ENCODE measurements at regions not wholly inside any gene's neighbourhood (a gene's known extent, or its start where the extent isn't known, plus 50 kb on each side); places are given as distances from the start of the nearest gene placed in this dataset.

GRCh38 chr5:89016741-89017303, 133.8 kb upstream of the MEF2C start:
- no peak overlapping the region for H3K4me3 ChIP-seq (replicated peaks; ENCODE audit: low read depth, low read length)
- DNase-seq (ENCODE audit: low read depth) = no peak
- no peak for TF ChIP-seq CTCF (IDR thresholded peaks at IDR 0.05; ENCODE audit: low read length, missing control alignments)

DNA sequence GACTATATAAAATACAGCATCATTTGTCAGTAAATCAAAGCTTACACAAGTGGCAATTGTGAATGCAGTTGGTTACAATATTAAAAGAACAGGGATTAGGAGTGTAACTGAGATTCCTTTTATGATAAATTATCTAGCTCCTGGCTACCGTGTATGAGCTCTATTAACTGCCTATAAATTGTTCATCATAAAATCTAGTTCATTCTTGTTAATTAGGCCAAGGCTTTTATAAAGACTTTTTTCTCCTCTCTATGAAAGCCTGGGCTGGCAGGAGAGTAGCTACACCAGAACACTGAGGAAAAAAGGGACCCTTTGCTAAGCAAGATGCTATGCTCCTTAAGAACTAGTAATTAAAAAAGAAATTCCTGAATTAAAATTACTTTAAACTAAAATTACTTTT, 132.4 kb upstream of the MEF2C start:
- DNase-seq (ENCODE audit: low read depth) = no peak
- no peak for TF ChIP-seq CTCF (IDR thresholded peaks at IDR 0.05; ENCODE audit: low read length, missing control alignments)
- H3K4me3 ChIP-seq (replicated peaks; ENCODE audit: low read depth, low read length) = no peak overlapping the region

DNA sequence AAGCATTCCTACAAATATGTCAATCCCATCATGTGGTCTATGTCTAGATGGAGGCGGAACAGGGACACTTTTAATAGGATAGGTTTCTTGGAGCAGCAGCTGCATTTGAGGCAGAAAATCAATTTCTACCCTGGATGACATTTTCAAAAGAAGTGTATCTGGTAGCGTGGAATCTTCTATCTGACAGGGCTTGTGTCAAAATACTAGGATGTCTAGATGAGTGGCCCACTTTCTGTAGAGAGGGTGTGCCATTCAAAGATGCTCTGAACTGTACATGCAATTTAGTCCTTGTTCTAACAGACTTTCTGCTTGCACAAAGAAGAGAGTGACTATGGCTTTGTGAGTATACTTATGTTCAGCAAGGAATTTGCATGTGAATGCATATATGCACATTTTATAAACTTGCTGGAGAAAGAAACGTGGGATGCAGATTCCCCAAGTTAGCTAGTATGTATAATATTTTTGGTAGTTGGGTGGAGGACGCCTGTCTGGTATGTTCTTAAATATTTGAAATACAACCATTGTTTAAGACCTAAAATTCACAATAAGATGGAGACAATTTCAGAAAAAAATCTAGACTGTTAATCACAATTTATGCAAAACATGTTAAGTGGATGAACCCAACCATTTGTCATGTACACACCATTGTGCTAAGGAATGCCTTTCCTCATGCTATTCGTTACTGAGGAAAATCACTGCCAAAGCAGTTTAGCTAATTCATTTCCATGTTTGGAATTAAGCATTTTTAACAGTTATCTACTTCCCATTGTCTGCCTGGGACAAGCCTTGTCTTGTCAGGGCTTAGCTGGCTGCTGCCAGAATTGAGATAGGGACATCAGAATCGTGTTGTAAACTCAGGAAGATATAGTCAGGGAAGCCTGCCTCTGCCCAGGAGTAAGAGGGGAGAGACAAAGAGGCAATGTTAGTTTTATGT, 129.1 kb upstream of the MEF2C start:
- no peak for TF ChIP-seq CTCF (IDR thresholded peaks at IDR 0.05; ENCODE audit: low read length, missing control alignments)
- no peak overlapping the region for H3K4me3 ChIP-seq (replicated peaks; ENCODE audit: low read depth, low read length)
- no peak for DNase-seq (ENCODE audit: low read depth)

DNA sequence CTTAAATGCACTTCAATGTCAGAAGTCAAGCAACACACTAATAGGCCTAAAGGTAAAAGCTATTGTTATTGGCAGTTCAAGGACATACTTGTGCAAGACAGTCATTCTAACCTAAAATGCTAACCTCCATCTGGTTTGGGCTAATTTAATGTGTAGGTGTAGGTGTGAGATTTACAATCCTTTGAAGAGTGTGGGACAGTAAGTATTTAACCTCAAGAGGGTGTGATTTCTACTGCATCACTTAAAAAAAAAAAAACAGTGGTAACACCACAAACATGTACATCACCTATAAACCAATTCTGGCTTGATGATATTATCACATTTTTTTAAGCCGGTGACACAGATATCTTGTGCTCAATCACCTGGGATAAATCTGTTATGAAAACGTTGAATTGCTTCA, 127.5 kb upstream of the MEF2C start:
- no peak for TF ChIP-seq CTCF (IDR thresholded peaks at IDR 0.05; ENCODE audit: low read length, missing control alignments)
- H3K4me3 ChIP-seq (replicated peaks; ENCODE audit: low read depth, low read length) = no peak overlapping the region
- DNase-seq (ENCODE audit: low read depth) = no peak

DNA sequence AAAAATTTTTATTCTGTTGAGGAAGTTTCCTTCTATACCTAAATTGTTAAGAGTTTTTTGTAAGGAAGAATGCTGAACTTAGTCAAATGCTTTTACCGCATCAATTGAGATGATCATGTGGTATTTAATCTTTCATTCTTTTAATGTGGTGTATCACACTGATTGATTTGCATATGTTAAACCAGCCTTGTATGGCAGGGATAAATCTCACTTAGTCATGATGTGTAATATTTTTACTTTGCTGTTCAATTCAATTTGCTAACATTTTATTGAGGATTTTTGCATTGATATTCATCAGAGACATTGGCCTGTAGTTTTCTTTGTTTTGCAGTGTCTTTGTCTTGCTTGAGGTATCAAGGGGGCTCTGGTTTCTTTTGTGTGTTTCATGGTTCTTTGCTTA, 125.3 kb upstream of the MEF2C start:
- H3K4me3 ChIP-seq (replicated peaks; ENCODE audit: low read depth, low read length) = no peak overlapping the region
- no peak for TF ChIP-seq CTCF (IDR thresholded peaks at IDR 0.05; ENCODE audit: low read length, missing control alignments)
- DNase-seq (ENCODE audit: low read depth) = no peak

- no peak for DNase-seq (ENCODE audit: low read depth)
- no peak for TF ChIP-seq CTCF (IDR thresholded peaks at IDR 0.05; ENCODE audit: low read length, missing control alignments)
- H3K4me3 ChIP-seq (replicated peaks; ENCODE audit: low read depth, low read length) = no peak overlapping the region
These were observed 123.0 kb upstream of the MEF2C start for GRCh38 chr5:89005990-89006389.

All from fibroblast of pulmonary artery (primary cell).